ENCODE measurements at regions not wholly inside any gene's neighbourhood (a gene's known extent, or its start where the extent isn't known, plus 50 kb on each side); places are given as distances from the start of the nearest gene placed in this dataset.

- TF ChIP-seq EZH2 (IDR thresholded peaks at IDR 0.05; ENCODE audit: insufficient read depth, poor library complexity, severe bottlenecking), result no peak
- TF ChIP-seq EZH2phosphoT487 (IDR thresholded peaks at IDR 0.05; ENCODE audit: insufficient read depth, low read depth), result no peak
Observed at GRCh38 chr10:9636216-9636615, 1381.5 kb upstream of the CELF2 start.
